ENCODE measurements at regions not wholly inside any gene's neighbourhood (a gene's known extent, or its start where the extent isn't known, plus 50 kb on each side); places are given as distances from the start of the nearest gene placed in this dataset.

DNA sequence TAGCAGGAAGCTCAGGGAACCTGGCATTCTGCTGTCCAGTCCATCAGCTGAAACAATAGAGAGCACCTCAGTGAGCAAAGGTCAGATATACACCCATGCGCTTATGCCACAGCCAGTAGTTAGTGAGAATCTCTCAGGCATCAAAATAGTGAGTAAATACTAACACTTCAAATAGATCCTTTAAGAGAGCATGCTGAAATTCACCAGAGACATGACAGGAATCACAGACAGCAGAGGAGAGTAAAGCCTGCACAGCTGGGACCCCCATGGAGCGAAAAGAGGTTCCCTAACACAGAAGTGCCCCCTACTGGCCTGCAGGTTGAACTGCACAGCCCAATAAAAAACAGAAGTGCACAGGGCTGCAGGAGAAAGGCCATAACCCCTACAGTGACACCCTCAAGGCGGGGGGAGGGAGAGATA, 57.6 kb upstream of the ANTXRL start:
- TF ChIP-seq, protein P1, sequence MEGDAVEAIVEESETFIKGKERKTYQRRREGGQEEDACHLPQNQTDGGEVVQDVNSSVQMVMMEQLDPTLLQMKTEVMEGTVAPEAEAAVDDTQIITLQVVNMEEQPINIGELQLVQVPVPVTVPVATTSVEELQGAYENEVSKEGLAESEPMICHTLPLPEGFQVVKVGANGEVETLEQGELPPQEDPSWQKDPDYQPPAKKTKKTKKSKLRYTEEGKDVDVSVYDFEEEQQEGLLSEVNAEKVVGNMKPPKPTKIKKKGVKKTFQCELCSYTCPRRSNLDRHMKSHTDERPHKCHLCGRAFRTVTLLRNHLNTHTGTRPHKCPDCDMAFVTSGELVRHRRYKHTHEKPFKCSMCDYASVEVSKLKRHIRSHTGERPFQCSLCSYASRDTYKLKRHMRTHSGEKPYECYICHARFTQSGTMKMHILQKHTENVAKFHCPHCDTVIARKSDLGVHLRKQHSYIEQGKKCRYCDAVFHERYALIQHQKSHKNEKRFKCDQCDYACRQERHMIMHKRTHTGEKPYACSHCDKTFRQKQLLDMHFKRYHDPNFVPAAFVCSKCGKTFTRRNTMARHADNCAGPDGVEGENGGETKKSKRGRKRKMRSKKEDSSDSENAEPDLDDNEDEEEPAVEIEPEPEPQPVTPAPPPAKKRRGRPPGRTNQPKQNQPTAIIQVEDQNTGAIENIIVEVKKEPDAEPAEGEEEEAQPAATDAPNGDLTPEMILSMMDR (conservative IDR thresholded peaks at IDR 0.05; ENCODE audit: low read depth, low read length), result peak; percentile 59
- TF ChIP-seq EZH2 (IDR thresholded peaks at IDR 0.05; ENCODE audit: low read length, unreplicated experiment), result no peak

Measured in PC-3 (cell line).